ENCODE measurements at regions not wholly inside any gene's neighbourhood (a gene's known extent, or its start where the extent isn't known, plus 50 kb on each side); places are given as distances from the start of the nearest gene placed in this dataset.

DNA sequence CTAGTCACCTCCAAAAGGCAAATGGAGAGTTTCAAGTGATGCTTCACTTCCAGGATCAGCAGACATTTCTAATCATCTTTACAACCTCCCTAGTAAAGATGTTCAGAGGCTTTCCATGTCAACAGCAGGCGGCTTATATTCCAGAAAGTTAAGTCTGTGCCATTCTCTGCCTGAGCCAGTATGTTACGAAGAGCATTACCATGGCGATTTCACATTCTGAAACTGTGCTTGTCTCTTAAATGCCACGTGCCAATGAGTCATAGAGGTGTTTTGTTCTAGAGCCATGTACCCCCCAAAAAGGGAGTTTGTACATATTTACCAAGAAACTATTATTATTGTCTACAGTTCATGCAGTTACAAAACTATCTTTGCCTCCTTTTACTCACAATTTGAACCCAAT is 319.5 kb downstream of the FOXA2 start:
- no peak for DNase-seq
- Histone ChIP-seq H3K9me3 (ENCODE audit: low read length) (no peaks in the 10 kb centered on the region), H3K4me1 (ENCODE audit: insufficient read depth, low read length) (no peaks in the 10 kb centered on the region), H3K27me3 (ENCODE audit: insufficient read depth, low read length, poor library complexity, severe bottlenecking) (no peaks in the 10 kb centered on the region), H3K27ac (ENCODE audit: low read depth, low read length) (no peak overlapping the region), H3K36me3 (ENCODE audit: insufficient read depth, low read length) (no peaks in the 10 kb centered on the region), H3K4me3 (ENCODE audit: low read length) (no peak overlapping the region)
- CTCF ChIA-PET: no interaction called here
- POLR2A ChIA-PET: no interaction called here
- Mint-ChIP-seq H3K36me3 (no peaks in the 10 kb centered on the region), H3K4me1 (no peaks in the 10 kb centered on the region), H3K27me3 (no peaks in the 10 kb centered on the region), H3K4me3 (no peak overlapping the region), H3K9me3 (peaks cover 7 to 14% (median 10%) of the 10 kb centered on the region in 5 donors), H3K27ac (no peak overlapping the region)

DNA sequence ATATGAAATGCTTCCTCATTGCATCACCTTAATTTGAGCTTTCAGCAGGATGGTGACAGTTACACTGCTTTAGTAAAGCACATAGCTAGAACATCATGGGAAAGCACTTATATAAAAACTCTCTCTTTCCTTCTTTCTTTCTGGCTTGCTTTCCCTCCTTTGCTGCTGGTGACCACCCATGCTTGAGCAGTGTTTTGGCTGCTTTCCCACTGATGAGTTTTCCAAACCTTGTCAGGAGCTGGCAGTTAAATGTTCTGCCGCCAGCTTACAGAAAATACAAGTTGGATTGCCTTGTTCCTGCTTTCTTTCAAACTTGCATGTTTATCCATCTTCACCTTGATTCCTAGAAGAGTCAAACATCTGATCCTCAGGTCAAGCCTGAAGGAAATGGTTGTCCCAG is 323.9 kb downstream of the FOXA2 start:
- Mint-ChIP-seq H3K4me1 (no peaks in the 10 kb centered on the region), H3K36me3 (no peaks in the 10 kb centered on the region), H3K27ac (no peak overlapping the region), H3K4me3 (no peak overlapping the region), H3K27me3 (no peaks in the 10 kb centered on the region), H3K9me3 (peaks cover 0 to 14% (median 7%) of the 10 kb centered on the region in 5 donors)
- Histone ChIP-seq H3K36me3 (ENCODE audit: insufficient read depth, low read length) (no peaks in the 10 kb centered on the region), H3K4me1 (ENCODE audit: insufficient read depth, low read length) (no peaks in the 10 kb centered on the region), H3K27me3 (ENCODE audit: insufficient read depth, low read length, poor library complexity, severe bottlenecking) (no peaks in the 10 kb centered on the region), H3K4me3 (ENCODE audit: low read length) (no peak overlapping the region), H3K9me3 (ENCODE audit: low read length) (no peaks in the 10 kb centered on the region), H3K27ac (ENCODE audit: low read depth, low read length) (no peak overlapping the region)
- CTCF ChIA-PET: no interaction called here
- POLR2A ChIA-PET: no interaction called here
- no peak for DNase-seq

DNA sequence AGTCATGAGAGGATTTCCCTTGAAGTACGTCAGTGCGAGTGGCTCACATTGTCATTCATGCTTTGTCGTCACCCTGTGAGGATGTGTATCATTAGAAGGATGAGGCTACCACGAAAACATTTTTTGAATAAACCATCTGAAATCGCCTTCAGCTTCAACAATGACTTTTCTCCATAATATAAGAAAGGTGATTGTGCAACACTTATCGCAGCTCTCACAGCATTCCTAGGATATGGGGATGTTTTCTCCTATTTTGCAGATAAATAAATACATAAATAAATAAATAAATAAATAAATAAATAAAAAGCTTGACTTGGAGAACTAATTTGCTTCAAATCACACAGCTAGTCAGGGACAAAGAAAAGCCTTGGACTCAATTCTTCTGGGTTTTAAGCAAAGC is 326.5 kb downstream of the FOXA2 start:
- Histone ChIP-seq H3K27me3 (ENCODE audit: insufficient read depth, low read length, poor library complexity, severe bottlenecking) (no peaks in the 10 kb centered on the region), H3K4me1 (ENCODE audit: insufficient read depth, low read length) (no peaks in the 10 kb centered on the region), H3K36me3 (ENCODE audit: insufficient read depth, low read length) (no peaks in the 10 kb centered on the region), H3K27ac (ENCODE audit: low read depth, low read length) (no peak overlapping the region), H3K9me3 (ENCODE audit: low read length) (no peaks in the 10 kb centered on the region), H3K4me3 (ENCODE audit: low read length) (no peak overlapping the region)
- Mint-ChIP-seq H3K27ac (no peak overlapping the region), H3K4me1 (no peaks in the 10 kb centered on the region), H3K27me3 (no peaks in the 10 kb centered on the region), H3K4me3 (no peak overlapping the region), H3K36me3 (no peaks in the 10 kb centered on the region), H3K9me3 (peaks cover 1 to 8% (median 4%) of the 10 kb centered on the region in 5 donors)
- DNase-seq: no peak
- POLR2A ChIA-PET: no interaction called here
- CTCF ChIA-PET: no interaction called here

DNA sequence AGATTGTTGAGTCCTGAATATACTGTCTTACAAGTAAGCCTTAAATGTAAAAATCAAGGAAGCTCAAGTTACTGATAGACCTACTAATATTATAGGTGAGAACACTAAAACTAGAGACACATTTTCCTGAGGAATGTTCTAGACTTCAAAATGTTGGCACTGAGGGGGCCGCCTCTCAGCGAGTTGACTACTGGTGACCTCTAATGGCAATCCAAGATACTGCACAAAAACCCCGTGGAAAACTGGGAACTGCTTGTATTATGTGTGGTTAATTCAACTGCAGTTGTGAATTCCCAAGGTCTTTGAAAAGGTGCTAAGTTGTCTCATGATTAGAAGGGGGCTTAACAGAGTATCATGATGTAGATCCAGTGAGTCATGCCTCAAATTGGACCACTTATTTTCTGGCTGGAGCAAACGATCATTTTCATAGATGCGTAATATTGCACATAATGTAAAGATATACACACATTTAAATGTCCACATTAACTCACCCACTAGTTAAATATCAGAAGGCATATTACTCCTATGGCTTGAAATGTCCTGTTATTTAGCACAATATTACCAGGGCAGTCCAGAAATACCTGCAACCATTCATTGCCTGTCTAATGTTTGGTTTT is 336.2 kb downstream of the FOXA2 start:
- H3K27me3 Mint-ChIP-seq: no peaks in the 10 kb centered on the region

DNA sequence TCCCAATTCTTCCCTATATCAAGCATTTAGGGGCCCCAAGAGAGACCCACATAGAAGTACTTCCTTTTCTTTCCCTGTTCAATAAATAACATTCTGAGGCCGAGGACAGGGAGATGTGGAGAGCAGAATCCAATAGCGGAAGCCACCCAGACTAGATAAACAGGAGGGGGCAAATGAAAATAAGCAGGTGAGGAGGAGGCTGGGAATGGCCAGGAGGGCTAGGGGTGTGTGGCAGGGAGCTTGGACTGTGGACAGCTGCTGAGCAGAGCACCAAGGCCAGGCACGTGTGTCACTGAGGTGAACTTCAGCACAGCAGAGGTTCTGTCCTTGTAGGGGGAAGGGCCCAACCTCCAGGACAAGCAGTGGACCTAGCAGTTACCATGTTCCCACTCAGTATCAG is 339.2 kb downstream of the FOXA2 start:
- Histone ChIP-seq H3K9me3 (ENCODE audit: low read length) (no peaks in the 10 kb centered on the region), H3K27ac (ENCODE audit: low read depth, low read length) (no peak overlapping the region), H3K36me3 (ENCODE audit: insufficient read depth, low read length) (no peaks in the 10 kb centered on the region), H3K4me3 (ENCODE audit: low read length) (no peak overlapping the region), H3K4me1 (ENCODE audit: insufficient read depth, low read length) (no peaks in the 10 kb centered on the region), H3K27me3 (ENCODE audit: insufficient read depth, low read length, poor library complexity, severe bottlenecking) (no peaks in the 10 kb centered on the region)
- H3K36me3 Mint-ChIP-seq: no peaks in the 10 kb centered on the region
- ChIA-PET POLR2A (no interaction called here), CTCF (no interaction called here)
- no peaks in the 10 kb centered on the region for H3K27me3 Mint-ChIP-seq
- no peaks in the 10 kb centered on the region for H3K4me1 Mint-ChIP-seq
- no peak overlapping the region for H3K4me3 Mint-ChIP-seq
- peaks cover 3 to 12% (median 11%) of the 10 kb centered on the region in 5 donors for H3K9me3 Mint-ChIP-seq
- no peak for DNase-seq
- H3K27ac Mint-ChIP-seq: no peak overlapping the region

More for the DNA sequence above, 336.2 kb downstream of the FOXA2 start:
- no peaks in the 10 kb centered on the region for H3K4me1 Mint-ChIP-seq
- no peaks in the 10 kb centered on the region for H3K36me3 Mint-ChIP-seq
- CTCF ChIA-PET: no interaction called here
- Histone ChIP-seq H3K9me3 (ENCODE audit: low read length) (no peaks in the 10 kb centered on the region), H3K4me1 (ENCODE audit: insufficient read depth, low read length) (no peaks in the 10 kb centered on the region), H3K27me3 (ENCODE audit: insufficient read depth, low read length, poor library complexity, severe bottlenecking) (no peaks in the 10 kb centered on the region), H3K27ac (ENCODE audit: low read depth, low read length) (no peak overlapping the region), H3K36me3 (ENCODE audit: insufficient read depth, low read length) (no peaks in the 10 kb centered on the region), H3K4me3 (ENCODE audit: low read length) (no peak overlapping the region)
- H3K4me3 Mint-ChIP-seq: no peak overlapping the region
- POLR2A ChIA-PET: no interaction called here
- H3K27ac Mint-ChIP-seq: no peak overlapping the region
- DNase-seq: no peak
- H3K9me3 Mint-ChIP-seq: peaks cover 0 to 15% (median 8%) of the 10 kb centered on the region in 5 donors

DNA sequence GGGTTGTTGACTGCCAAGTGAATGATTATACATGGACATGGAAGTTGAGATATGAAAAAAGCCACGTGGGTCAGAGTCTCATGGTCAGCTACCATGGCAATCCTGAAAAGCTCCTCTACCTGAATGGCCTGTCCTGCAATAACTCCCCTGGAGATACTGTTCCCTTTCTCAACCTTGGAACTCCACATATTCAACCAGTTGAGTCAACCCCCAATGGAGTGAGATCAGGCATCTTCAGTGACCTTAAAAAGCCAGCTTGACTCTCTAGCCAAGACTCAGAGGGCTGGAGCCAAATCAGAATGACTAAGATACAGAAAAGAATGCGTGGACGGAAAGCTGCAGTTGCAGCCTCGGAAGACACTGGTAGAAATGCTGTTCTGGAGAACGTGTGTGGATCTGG is 341.3 kb downstream of the FOXA2 start:
- ChIA-PET CTCF (no interaction called here), POLR2A (no interaction called here)
- no peak overlapping the region for H3K27ac ChIP-seq (ENCODE audit: low read depth, low read length)

DNA sequence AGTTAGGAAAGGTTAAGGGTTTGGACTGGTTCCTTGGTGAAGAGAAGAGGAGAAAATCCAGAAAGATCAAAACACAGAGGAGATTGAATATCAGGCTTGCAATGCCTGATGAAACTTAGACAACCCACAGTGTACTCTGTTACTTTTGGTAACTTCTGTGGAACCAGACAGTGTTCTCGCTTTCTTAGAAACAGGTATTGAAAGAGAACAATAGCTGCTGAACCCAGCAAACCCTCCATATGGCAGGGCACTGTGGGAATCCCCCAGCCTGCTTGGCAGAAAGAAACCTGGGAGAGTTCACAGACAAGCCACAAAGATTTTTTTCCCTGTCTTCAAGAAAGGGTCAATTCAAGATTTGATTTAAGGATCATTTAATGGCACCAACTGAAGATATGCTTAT is 342.8 kb downstream of the FOXA2 start:
- Mint-ChIP-seq H3K27me3 (no peaks in the 10 kb centered on the region), H3K9me3 (peaks cover 3 to 25% (median 11%) of the 10 kb centered on the region in 5 donors), H3K27ac (no peak overlapping the region), H3K4me3 (no peak overlapping the region), H3K36me3 (no peaks in the 10 kb centered on the region), H3K4me1 (no peaks in the 10 kb centered on the region)
- no peaks in the 10 kb centered on the region for H3K4me1 ChIP-seq (ENCODE audit: insufficient read depth, low read length)
- H3K27ac ChIP-seq (ENCODE audit: low read depth, low read length): no peak overlapping the region
- ChIA-PET POLR2A (no interaction called here), CTCF (no interaction called here)
- no peak overlapping the region for H3K4me3 ChIP-seq (ENCODE audit: low read length)
- H3K27me3 ChIP-seq (ENCODE audit: insufficient read depth, low read length, poor library complexity, severe bottlenecking): no peaks in the 10 kb centered on the region
- no peak for DNase-seq
- H3K36me3 ChIP-seq (ENCODE audit: insufficient read depth, low read length): no peaks in the 10 kb centered on the region
- no peaks in the 10 kb centered on the region for H3K9me3 ChIP-seq (ENCODE audit: low read length)

More for the DNA sequence above, 341.3 kb downstream of the FOXA2 start:
- no peaks in the 10 kb centered on the region for H3K9me3 ChIP-seq (ENCODE audit: low read length)
- Mint-ChIP-seq H3K27me3 (no peaks in the 10 kb centered on the region), H3K4me1 (no peaks in the 10 kb centered on the region), H3K36me3 (no peaks in the 10 kb centered on the region), H3K4me3 (no peak overlapping the region), H3K9me3 (peaks cover 3 to 22% (median 13%) of the 10 kb centered on the region in 5 donors), H3K27ac (no peak overlapping the region)
- H3K27me3 ChIP-seq (ENCODE audit: insufficient read depth, low read length, poor library complexity, severe bottlenecking): no peaks in the 10 kb centered on the region
- no peaks in the 10 kb centered on the region for H3K36me3 ChIP-seq (ENCODE audit: insufficient read depth, low read length)
- H3K4me3 ChIP-seq (ENCODE audit: low read length): no peak overlapping the region
- H3K4me1 ChIP-seq (ENCODE audit: insufficient read depth, low read length): no peaks in the 10 kb centered on the region
- no peak for DNase-seq

DNA sequence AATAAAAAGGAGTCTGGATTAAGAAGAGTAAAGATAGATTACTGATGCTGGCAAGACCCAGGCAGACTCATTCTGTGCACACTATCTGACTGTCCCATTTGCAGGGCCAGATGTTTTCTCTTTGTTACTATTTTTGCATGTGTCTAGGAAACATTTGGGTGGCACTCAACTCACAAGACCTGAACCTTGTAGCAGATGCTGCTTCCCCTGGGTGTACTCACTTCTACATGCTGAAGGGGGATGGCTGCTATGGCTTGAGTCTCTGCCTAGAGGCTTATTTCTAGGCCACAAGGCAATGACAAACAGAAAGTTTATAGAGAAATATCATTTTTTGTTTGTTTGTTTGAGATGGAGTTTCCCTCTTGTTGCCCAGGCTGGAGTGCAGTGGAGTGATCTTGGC is 351.4 kb downstream of the FOXA2 start:
- Histone ChIP-seq H3K9me3 (ENCODE audit: low read length) (no peaks in the 10 kb centered on the region), H3K4me1 (ENCODE audit: insufficient read depth, low read length) (no peaks in the 10 kb centered on the region), H3K36me3 (ENCODE audit: insufficient read depth, low read length) (no peaks in the 10 kb centered on the region), H3K4me3 (ENCODE audit: low read length) (no peak overlapping the region), H3K27me3 (ENCODE audit: insufficient read depth, low read length, poor library complexity, severe bottlenecking) (no peaks in the 10 kb centered on the region), H3K27ac (ENCODE audit: low read depth, low read length) (no peak overlapping the region)
- H3K36me3 Mint-ChIP-seq: no peaks in the 10 kb centered on the region
- no peak overlapping the region for H3K27ac Mint-ChIP-seq
- H3K27me3 Mint-ChIP-seq: peaks cover 0 to 2% of the 10 kb centered on the region in 2 donors
- H3K4me3 Mint-ChIP-seq: no peak overlapping the region
- no peaks in the 10 kb centered on the region for H3K4me1 Mint-ChIP-seq
- H3K9me3 Mint-ChIP-seq: peaks cover 1 to 10% (median 7%) of the 10 kb centered on the region in 5 donors
- ChIA-PET CTCF (no interaction called here), POLR2A (no interaction called here)
- DNase-seq: no peak

DNA sequence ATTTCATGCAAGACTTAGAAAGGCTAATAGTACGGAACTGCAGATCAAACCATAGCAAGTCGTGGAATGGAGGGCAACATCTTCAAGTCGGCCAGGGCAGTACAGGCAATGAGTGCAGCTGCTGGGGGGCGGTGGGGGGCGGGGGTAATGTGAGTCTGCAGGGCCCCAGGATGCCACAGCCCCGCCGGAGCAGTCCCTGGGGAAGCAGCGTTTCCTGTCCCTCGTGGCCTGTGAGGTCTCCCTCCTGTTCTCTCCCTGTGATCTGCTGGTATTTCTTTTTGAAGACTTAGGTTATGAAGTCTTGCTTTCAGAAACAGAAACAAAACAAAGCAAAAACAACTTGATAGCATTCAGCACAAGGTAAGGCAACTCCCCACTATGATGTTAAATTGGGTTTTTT is 351.9 kb downstream of the FOXA2 start:
- no peak overlapping the region for H3K4me3 Mint-ChIP-seq
- ChIA-PET POLR2A (no interaction called here), CTCF (no interaction called here)
- no peaks in the 10 kb centered on the region for H3K36me3 Mint-ChIP-seq
- H3K27me3 Mint-ChIP-seq: peaks cover 0 to 2% of the 10 kb centered on the region in 2 donors
- Histone ChIP-seq H3K4me3 (ENCODE audit: low read length) (no peak overlapping the region), H3K27me3 (ENCODE audit: insufficient read depth, low read length, poor library complexity, severe bottlenecking) (no peaks in the 10 kb centered on the region), H3K4me1 (ENCODE audit: insufficient read depth, low read length) (no peaks in the 10 kb centered on the region), H3K27ac (ENCODE audit: low read depth, low read length) (no peak overlapping the region), H3K36me3 (ENCODE audit: insufficient read depth, low read length) (no peaks in the 10 kb centered on the region), H3K9me3 (ENCODE audit: low read length) (no peaks in the 10 kb centered on the region)
- H3K4me1 Mint-ChIP-seq: no peaks in the 10 kb centered on the region
- DNase-seq: no peak
- H3K27ac Mint-ChIP-seq: no peak overlapping the region
- peaks cover 1 to 11% (median 7%) of the 10 kb centered on the region in 5 donors for H3K9me3 Mint-ChIP-seq
